Panc1 (cell line): ENCODE measurements at regions not wholly inside any gene's neighbourhood (a gene's known extent, or its start where the extent isn't known, plus 50 kb on each side); places are given as distances from the start of the nearest gene placed in this dataset.

Experiments
- ATAC-seq: fragments of 200-7000 bp; cut with Tn5 transposase; 2 replicates; pipeline ENCODE4 v1.9.1; 2020; ENCODE audit warnings: mild to moderate bottlenecking, moderate library complexity
- BruUV-seq: library from RNA; stranded (reverse); fragments of 400-500 nt; replicated peaks from 2 replicates; lab custom pipeline; 2021; lab: Mats Ljungman, UMichigan
- CTCF ChIA-PET: fragments of 300-600 bp; sonication (Branson Sonifier 250); formaldehyde crosslinking; loops from one replicate; lab custom pipeline; 2022; ENCODE audit warnings: antibody characterized with exemption; lab: Charles Lee
- POLR2A ChIA-PET: fragments of 300-600 bp; sonication (Branson Sonifier 250); formaldehyde crosslinking; loops from one replicate; lab custom pipeline; 2022; ENCODE audit warnings: antibody characterized with exemption; lab: Charles Lee
- DNase-seq: peaks from one replicate; pipeline ENCODE4 v3.0.0-alpha.2; 2010; ENCODE audit warnings: low read depth, low spot score
- H3K27ac ChIP-seq: 2 replicates; pipeline ENCODE4 v1.5.1; 2011; ENCODE audit warnings: mild to moderate bottlenecking, low read length, inconsistent platforms
- H3K27me3 ChIP-seq: fragments of 200-500 bp; sonication (Bioruptor generic); 2 replicates; pipeline ENCODE4 v1.6.0; 2014; ENCODE audit warnings: low read length, inconsistent platforms; ENCODE audit not compliant: control insufficient read depth, insufficient read depth
- H3K36me3 ChIP-seq: fragments of 200-500 bp; sonication (Bioruptor generic); 2 replicates; pipeline ENCODE4 v1.5.1; 2014; ENCODE audit warnings: inconsistent platforms, mild to moderate bottlenecking, low read length, moderate library complexity; ENCODE audit not compliant: control insufficient read depth, insufficient read depth
- H3K4me1 ChIP-seq: 2 replicates; pipeline ENCODE4 v1.5.1; 2011; ENCODE audit warnings: inconsistent platforms, mild to moderate bottlenecking, low read length, moderate library complexity; ENCODE audit not compliant: control insufficient read depth, insufficient read depth
- H3K4me3 ChIP-seq, 2 experiments: 2 replicates each; pipeline ENCODE4 v1.5.1; 2011 to 2012; ENCODE audit warnings: low read depth in 2 of 2, low read length in 2 of 2, mild to moderate bottlenecking in 2 of 2, inconsistent platforms in 1 of 2, moderate library complexity in 1 of 2
- H3K9me3 ChIP-seq: fragments of 200-500 bp; sonication (Bioruptor generic); 2 replicates; pipeline ENCODE4 v1.5.1; 2014; ENCODE audit warnings: low read depth, mild to moderate bottlenecking, inconsistent platforms, low read length, moderate library complexity; ENCODE audit not compliant: control insufficient read depth, insufficient read depth
- POLR2AphosphoS5 ChIP-seq: IDR thresholded peaks from 2 replicates; pipeline ENCODE4 v1.6.1; 2012; ENCODE audit warnings: mild to moderate bottlenecking, low read depth, low read length, moderate library complexity
- REST ChIP-seq, 2 experiments: IDR thresholded peaks; 2 replicates each; pipeline ENCODE4 v1.6.1; 2011 to 2012; ENCODE audit warnings: low read depth in 2 of 2, control low read depth in 1 of 2, low read length in 1 of 2, mild to moderate bottlenecking in 1 of 2, moderate library complexity in 1 of 2; ENCODE audit not compliant: insufficient read depth in 1 of 2
- SIN3A ChIP-seq: IDR thresholded peaks from 2 replicates; pipeline ENCODE4 v1.6.1; 2012; ENCODE audit warnings: low read depth, mild to moderate bottlenecking, low read length, moderate library complexity, borderline replicate concordance; ENCODE audit not compliant: insufficient read depth
- TCF7L2 ChIP-seq: IDR thresholded peaks from 2 replicates; pipeline ENCODE4 v1.6.1; 2011; ENCODE audit warnings: mild to moderate bottlenecking, low read depth, low read length, inconsistent platforms
- in situ Hi-C: cut with HindIII; loops from 2 replicates; pipeline ENCODE4 v1.10.0; 2016; ENCODE audit warnings: low sequenced_read_pairs, low pct_unique_long_range_greater_than_20kb
- intact Hi-C: fragments of 100-400 bp; cut with micrococcal nuclease; formaldehyde crosslinking; loops from one replicate; pipeline ENCODE4 v1.10.0; 2022; ENCODE audit not compliant: unreplicated experiment
- TF ChIP-seq, protein P1 (sequence below): fragments of 450-650 bp; IDR thresholded peaks from 2 replicates; pipeline ENCODE4 v1.5.1; 2017; ENCODE audit warnings: mild to moderate bottlenecking

GRCh38 chr13:109419896-109420295 is 366.5 kb downstream of the IRS2 start:
- CTCF ChIA-PET, result no interaction called here
- no TSS peak for BruUV-seq

GRCh38 chr13:109418111-109418510 is 368.3 kb downstream of the IRS2 start:
- H3K9me3 ChIP-seq, result no peaks in the 10 kb centered on the region
- DNase-seq (no peak), ATAC-seq (no peak)
- ChIA-PET POLR2A (no interaction called here), CTCF (no interaction called here)
- H3K27ac ChIP-seq, result no peak overlapping the region
- H3K4me1 ChIP-seq, result no peaks in the 10 kb centered on the region; the same call in 1 of the 2 replicates
- in situ Hi-C loops, result no loop called here
- H3K4me3 ChIP-seq, result no peak overlapping the region
- BruUV-seq, result no TSS peak
- intact Hi-C loops, result no loop called here
- no peak for TF ChIP-seq POLR2AphosphoS5
- TF ChIP-seq, protein P1, sequence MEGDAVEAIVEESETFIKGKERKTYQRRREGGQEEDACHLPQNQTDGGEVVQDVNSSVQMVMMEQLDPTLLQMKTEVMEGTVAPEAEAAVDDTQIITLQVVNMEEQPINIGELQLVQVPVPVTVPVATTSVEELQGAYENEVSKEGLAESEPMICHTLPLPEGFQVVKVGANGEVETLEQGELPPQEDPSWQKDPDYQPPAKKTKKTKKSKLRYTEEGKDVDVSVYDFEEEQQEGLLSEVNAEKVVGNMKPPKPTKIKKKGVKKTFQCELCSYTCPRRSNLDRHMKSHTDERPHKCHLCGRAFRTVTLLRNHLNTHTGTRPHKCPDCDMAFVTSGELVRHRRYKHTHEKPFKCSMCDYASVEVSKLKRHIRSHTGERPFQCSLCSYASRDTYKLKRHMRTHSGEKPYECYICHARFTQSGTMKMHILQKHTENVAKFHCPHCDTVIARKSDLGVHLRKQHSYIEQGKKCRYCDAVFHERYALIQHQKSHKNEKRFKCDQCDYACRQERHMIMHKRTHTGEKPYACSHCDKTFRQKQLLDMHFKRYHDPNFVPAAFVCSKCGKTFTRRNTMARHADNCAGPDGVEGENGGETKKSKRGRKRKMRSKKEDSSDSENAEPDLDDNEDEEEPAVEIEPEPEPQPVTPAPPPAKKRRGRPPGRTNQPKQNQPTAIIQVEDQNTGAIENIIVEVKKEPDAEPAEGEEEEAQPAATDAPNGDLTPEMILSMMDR, result no peak
- no peak for TF ChIP-seq SIN3A
- TF ChIP-seq REST (IDR thresholded peaks at IDR 0.05; ENCODE audit: insufficient read depth in 1 of 2, low read depth in 2 of 2, low read length in 1 of 2), result no peak
- no peak for TF ChIP-seq TCF7L2
- no peaks in the 10 kb centered on the region for H3K27me3 ChIP-seq
- H3K36me3 ChIP-seq, result no peaks in the 10 kb centered on the region

More at GRCh38 chr13:109419896-109420295, 366.5 kb downstream of the IRS2 start:
- Histone ChIP-seq H3K27me3 (no peaks in the 10 kb centered on the region), H3K9me3 (no peaks in the 10 kb centered on the region), H3K4me1 (no peaks in the 10 kb centered on the region), H3K36me3 (no peaks in the 10 kb centered on the region), H3K27ac (no peak overlapping the region), H3K4me3 (no peak overlapping the region)
- DNase-seq (no peak), ATAC-seq (no peak)
- intact Hi-C loops, result no loop called here
- POLR2A ChIA-PET, result no interaction called here
- in situ Hi-C loops, result no loop called here
- no peak for TF ChIP-seq SIN3A
- TF ChIP-seq POLR2AphosphoS5, result no peak
- TF ChIP-seq, protein P1, result no peak
- TF ChIP-seq REST (IDR thresholded peaks at IDR 0.05; ENCODE audit: insufficient read depth in 1 of 2, low read depth in 2 of 2, low read length in 1 of 2), result no peak
- no peak for TF ChIP-seq TCF7L2
